Hypothalamus (tissue), 51 donors: ENCODE measurements at regions not wholly inside any gene's neighbourhood (a gene's known extent, or its start where the extent isn't known, plus 50 kb on each side); places are given as distances from the start of the nearest gene placed in this dataset.

Experiments
- DNase-seq, 51 donors: peaks; one replicate each; lab custom pipeline; 2025; lab: John Stamatoyannopoulos, UW

GRCh38 chr2:37541516-37541915 lies 129.9 kb downstream of the CDC42EP3 start:
- no peak for DNase-seq

- DNase-seq = no peak
Measured at GRCh38 chr2:37543999-37544557, 127.4 kb downstream of the CDC42EP3 start.

GRCh38 chr2:37544591-37545031 lies 126.8 kb downstream of the CDC42EP3 start:
- no peak for DNase-seq

- DNase-seq = no peak
Measured at GRCh38 chr2:37549598-37549997, 121.8 kb downstream of the CDC42EP3 start.

- DNase-seq = no peak
Measured at GRCh38 chr2:37550190-37550589, 121.3 kb downstream of the CDC42EP3 start.

GRCh38 chr2:37551783-37552182 lies 119.7 kb downstream of the CDC42EP3 start:
- no peak for DNase-seq

- DNase-seq = no peak
Measured at GRCh38 chr2:37552339-37552738, 119.1 kb downstream of the CDC42EP3 start.

GRCh38 chr2:37553411-37554154 lies 117.9 kb downstream of the CDC42EP3 start:
- DNase-seq = no peak

GRCh38 chr2:37554155-37554510 lies 117.3 kb downstream of the CDC42EP3 start:
- DNase-seq = peak in 1 of 51 donors; percentile 30

GRCh38 chr2:37554687-37555086 lies 116.8 kb downstream of the CDC42EP3 start:
- DNase-seq = no peak

- DNase-seq = peak in 1 of 51 donors; percentile 15
Measured at GRCh38 chr2:37555457-37555856, 116.0 kb downstream of the CDC42EP3 start.

GRCh38 chr2:37556256-37556655 lies 115.2 kb downstream of the CDC42EP3 start:
- DNase-seq = no peak

- peak in 6 of 51 donors; percentile 1 to 11 (median 4) for DNase-seq
Measured at GRCh38 chr2:37558623-37559022, 112.8 kb downstream of the CDC42EP3 start.

GRCh38 chr2:37560241-37560848 lies 111.1 kb downstream of the CDC42EP3 start:
- DNase-seq = no peak

- DNase-seq = no peak
Measured at GRCh38 chr2:37560863-37561614, 110.4 kb downstream of the CDC42EP3 start.

- DNase-seq = peak in 1 of 51 donors; percentile 2
Measured at GRCh38 chr2:37561615-37562569, 109.5 kb downstream of the CDC42EP3 start.

GRCh38 chr2:37563375-37564015 lies 107.9 kb downstream of the CDC42EP3 start:
- peak in 1 of 51 donors; percentile 2 for DNase-seq

- no peak for DNase-seq
Measured at GRCh38 chr2:37564356-37564755, 107.1 kb downstream of the CDC42EP3 start.

- no peak for DNase-seq
Measured at GRCh38 chr2:37566517-37566981, 104.9 kb downstream of the CDC42EP3 start.
